ENCODE measurements at regions not wholly inside any gene's neighbourhood (a gene's known extent, or its start where the extent isn't known, plus 50 kb on each side); places are given as distances from the start of the nearest gene placed in this dataset.
"Not testable (repeated sequence)": the region's sequence is repeated elsewhere in the genome, so short reads cannot be mapped to it uniquely, and the experiment has no call there.

GRCh38 chr4:123230061-123230460, 166.5 kb upstream of the SPRY1 start:
- Mint-ChIP-seq H3K9me3 (peaks cover 9% of the 10 kb centered on the region), H3K4me1 (ENCODE audit: low read depth) (no peaks in the 10 kb centered on the region), H3K36me3 (ENCODE audit: low read depth) (peaks cover 11% of the 10 kb centered on the region), H3K4me3 (no peak overlapping the region), H3K27me3 (ENCODE audit: insufficient read depth) (no peaks in the 10 kb centered on the region), H3K27ac (no peak overlapping the region)
- intact Hi-C loops (cut with micrococcal nuclease), result no loop called here
- no peak for DNase-seq (ENCODE audit: low spot score)

- Mint-ChIP-seq H3K36me3 (ENCODE audit: low read depth) (peaks cover 11% of the 10 kb centered on the region), H3K4me1 (ENCODE audit: low read depth) (no peaks in the 10 kb centered on the region), H3K27ac (no peak overlapping the region), H3K4me3 (no peak overlapping the region), H3K27me3 (ENCODE audit: insufficient read depth) (no peaks in the 10 kb centered on the region), H3K9me3 (peaks cover 4% of the 10 kb centered on the region)
- intact Hi-C loops (cut with micrococcal nuclease), result no loop called here
- no peak for DNase-seq (ENCODE audit: low spot score)
These were observed 164.2 kb upstream of the SPRY1 start for GRCh38 chr4:123232439-123232838.

- intact Hi-C loops (cut with micrococcal nuclease), result no loop called here
- peaks cover 4% of the 10 kb centered on the region for H3K9me3 Mint-ChIP-seq
- no peak overlapping the region for H3K4me3 Mint-ChIP-seq
- no peaks in the 10 kb centered on the region for H3K27me3 Mint-ChIP-seq (ENCODE audit: insufficient read depth)
- H3K4me1 Mint-ChIP-seq (ENCODE audit: low read depth), result no peaks in the 10 kb centered on the region
- peaks cover 11% of the 10 kb centered on the region for H3K36me3 Mint-ChIP-seq (ENCODE audit: low read depth)
- DNase-seq (ENCODE audit: low spot score), result no peak
- no peak overlapping the region for H3K27ac Mint-ChIP-seq
These were observed 163.3 kb upstream of the SPRY1 start for GRCh38 chr4:123233136-123233768.

- intact Hi-C loops (cut with micrococcal nuclease), result no loop called here
- H3K36me3 Mint-ChIP-seq (ENCODE audit: low read depth), result peaks cover 9% of the 10 kb centered on the region
- H3K4me3 Mint-ChIP-seq, result no peak overlapping the region
- H3K4me1 Mint-ChIP-seq (ENCODE audit: low read depth), result no peaks in the 10 kb centered on the region
- H3K27me3 Mint-ChIP-seq (ENCODE audit: insufficient read depth), result no peaks in the 10 kb centered on the region
- peaks cover 7% of the 10 kb centered on the region for H3K9me3 Mint-ChIP-seq
- DNase-seq (ENCODE audit: low spot score), result no peak
- no peak overlapping the region for H3K27ac Mint-ChIP-seq
These were observed 161.6 kb upstream of the SPRY1 start for GRCh38 chr4:123234955-123235354.

- intact Hi-C loops (cut with micrococcal nuclease), result no loop called here
- peaks cover 11% of the 10 kb centered on the region for H3K36me3 Mint-ChIP-seq (ENCODE audit: low read depth)
- H3K4me3 Mint-ChIP-seq, result no peak overlapping the region
- H3K27me3 Mint-ChIP-seq (ENCODE audit: insufficient read depth), result no peaks in the 10 kb centered on the region
- DNase-seq (ENCODE audit: low spot score), result no peak
- no peaks in the 10 kb centered on the region for H3K4me1 Mint-ChIP-seq (ENCODE audit: low read depth)
- peaks cover 11% of the 10 kb centered on the region for H3K9me3 Mint-ChIP-seq
- H3K27ac Mint-ChIP-seq, result no peak overlapping the region
These were observed 161.2 kb upstream of the SPRY1 start for GRCh38 chr4:123235431-123235830.

- intact Hi-C loops (cut with micrococcal nuclease), result no loop called here
- H3K27ac Mint-ChIP-seq, result no peak overlapping the region
- no peaks in the 10 kb centered on the region for H3K27me3 Mint-ChIP-seq (ENCODE audit: insufficient read depth)
- H3K36me3 Mint-ChIP-seq (ENCODE audit: low read depth), result peaks cover 8% of the 10 kb centered on the region
- peaks cover 12% of the 10 kb centered on the region for H3K9me3 Mint-ChIP-seq
- no peak for DNase-seq (ENCODE audit: low spot score)
- H3K4me1 Mint-ChIP-seq (ENCODE audit: low read depth), result no peaks in the 10 kb centered on the region
- no peak overlapping the region for H3K4me3 Mint-ChIP-seq
These were observed 160.0 kb upstream of the SPRY1 start for GRCh38 chr4:123236606-123237005.

GRCh38 chr4:123240286-123240685, 156.3 kb upstream of the SPRY1 start:
- DNase-seq (ENCODE audit: low spot score); H3K36me3 Mint-ChIP-seq (ENCODE audit: low read depth); H3K27me3 Mint-ChIP-seq (ENCODE audit: insufficient read depth); H3K27ac Mint-ChIP-seq; H3K4me3 Mint-ChIP-seq; intact Hi-C loops (cut with micrococcal nuclease); H3K4me1 Mint-ChIP-seq (ENCODE audit: low read depth): not testable (repeated sequence)
- peaks cover 25% of the 10 kb centered on the region for H3K9me3 Mint-ChIP-seq

- H3K36me3 Mint-ChIP-seq (ENCODE audit: low read depth); H3K4me1 Mint-ChIP-seq (ENCODE audit: low read depth); H3K27me3 Mint-ChIP-seq (ENCODE audit: insufficient read depth); DNase-seq (ENCODE audit: low spot score); H3K4me3 Mint-ChIP-seq; H3K27ac Mint-ChIP-seq; intact Hi-C loops (cut with micrococcal nuclease): not testable (repeated sequence)
- H3K9me3 Mint-ChIP-seq, result peaks cover 21% of the 10 kb centered on the region
These were observed 153.4 kb upstream of the SPRY1 start for GRCh38 chr4:123243220-123243619.

- Mint-ChIP-seq H3K4me3 (no peak overlapping the region), H3K27me3 (ENCODE audit: insufficient read depth) (no peaks in the 10 kb centered on the region), H3K27ac (no peak overlapping the region), H3K4me1 (ENCODE audit: low read depth) (no peaks in the 10 kb centered on the region), H3K9me3 (peaks cover 21% of the 10 kb centered on the region), H3K36me3 (ENCODE audit: low read depth) (peaks cover 8% of the 10 kb centered on the region)
- DNase-seq (ENCODE audit: low spot score), result no peak
- intact Hi-C loops (cut with micrococcal nuclease), result no loop called here
These were observed 152.5 kb upstream of the SPRY1 start for GRCh38 chr4:123244137-123244536.

GRCh38 chr4:123246085-123246484, 150.5 kb upstream of the SPRY1 start:
- H3K27me3 Mint-ChIP-seq (ENCODE audit: insufficient read depth), result no peaks in the 10 kb centered on the region
- H3K27ac Mint-ChIP-seq, result no peak overlapping the region
- peaks cover 13% of the 10 kb centered on the region for H3K9me3 Mint-ChIP-seq
- no peak overlapping the region for H3K4me3 Mint-ChIP-seq
- no peaks in the 10 kb centered on the region for H3K4me1 Mint-ChIP-seq (ENCODE audit: low read depth)
- intact Hi-C loops (cut with micrococcal nuclease), result no loop called here
- no peak for DNase-seq (ENCODE audit: low spot score)
- H3K36me3 Mint-ChIP-seq (ENCODE audit: low read depth), result peaks cover 4% of the 10 kb centered on the region

GRCh38 chr4:123248085-123248659, 148.4 kb upstream of the SPRY1 start:
- intact Hi-C loops (cut with micrococcal nuclease), result no loop called here
- Mint-ChIP-seq H3K4me1 (ENCODE audit: low read depth) (no peaks in the 10 kb centered on the region), H3K36me3 (ENCODE audit: low read depth) (no peaks in the 10 kb centered on the region), H3K27ac (no peak overlapping the region), H3K9me3 (no peaks in the 10 kb centered on the region), H3K27me3 (ENCODE audit: insufficient read depth) (no peaks in the 10 kb centered on the region), H3K4me3 (no peak overlapping the region)
- no peak for DNase-seq (ENCODE audit: low spot score)

GRCh38 chr4:123249821-123250220, 146.8 kb upstream of the SPRY1 start:
- Mint-ChIP-seq H3K4me3 (no peak overlapping the region), H3K9me3 (no peaks in the 10 kb centered on the region), H3K4me1 (ENCODE audit: low read depth) (no peaks in the 10 kb centered on the region)

GRCh38 chr4:123250843-123251242, 145.8 kb upstream of the SPRY1 start:
- no peak for DNase-seq (ENCODE audit: low spot score)
- Mint-ChIP-seq H3K4me1 (ENCODE audit: low read depth) (no peaks in the 10 kb centered on the region), H3K27ac (no peak overlapping the region), H3K36me3 (ENCODE audit: low read depth) (peaks cover under 1% of the 10 kb centered on the region), H3K27me3 (ENCODE audit: insufficient read depth) (no peaks in the 10 kb centered on the region), H3K9me3 (no peaks in the 10 kb centered on the region), H3K4me3 (no peak overlapping the region)
- intact Hi-C loops (cut with micrococcal nuclease), result no loop called here

More at GRCh38 chr4:123249821-123250220, 146.8 kb upstream of the SPRY1 start:
- Mint-ChIP-seq H3K27me3 (ENCODE audit: insufficient read depth) (no peaks in the 10 kb centered on the region), H3K27ac (no peak overlapping the region), H3K36me3 (ENCODE audit: low read depth) (no peaks in the 10 kb centered on the region)
- no peak for DNase-seq (ENCODE audit: low spot score)
- intact Hi-C loops (cut with micrococcal nuclease), result no loop called here

GRCh38 chr4:123255971-123256370, 140.6 kb upstream of the SPRY1 start:
- no peak overlapping the region for H3K4me3 Mint-ChIP-seq
- H3K9me3 Mint-ChIP-seq, result no peaks in the 10 kb centered on the region
- intact Hi-C loops (cut with micrococcal nuclease), result no loop called here
- H3K27ac Mint-ChIP-seq, result no peak overlapping the region
- no peak for DNase-seq (ENCODE audit: low spot score)
- H3K4me1 Mint-ChIP-seq (ENCODE audit: low read depth), result no peaks in the 10 kb centered on the region
- H3K27me3 Mint-ChIP-seq (ENCODE audit: insufficient read depth), result no peaks in the 10 kb centered on the region
- peaks cover 10% of the 10 kb centered on the region for H3K36me3 Mint-ChIP-seq (ENCODE audit: low read depth)
